GM23248 (cell line): ENCODE measurements at regions not wholly inside any gene's neighbourhood (a gene's known extent, or its start where the extent isn't known, plus 50 kb on each side); places are given as distances from the start of the nearest gene placed in this dataset.

Source experiments
- DNase-seq: peaks from one replicate; pipeline ENCODE4 v3.0.0-alpha.2; 2015
- H2AFZ ChIP-seq: fragments of 200-600 bp; sonication (generic); 2 replicates; pipeline ENCODE4 v1.6.1; 2016; ENCODE audit warnings: antibody characterized with exemption
- H3F3A ChIP-seq: fragments of 200-600 bp; sonication (generic); 2 replicates; pipeline ENCODE4 v1.6.1; 2016; ENCODE audit warnings: mild to moderate bottlenecking, antibody characterized with exemption, mixed run types; ENCODE audit not compliant: insufficient read depth
- H3K27ac ChIP-seq: fragments of 200-600 bp; sonication (generic); 2 replicates; pipeline ENCODE4 v1.5.1; 2016; ENCODE audit warnings: mild to moderate bottlenecking
- H3K27me3 ChIP-seq: fragments of 200-600 bp; sonication (generic); replicated peaks from 2 replicates; pipeline ENCODE4 v1.6.1; 2016; ENCODE audit warnings: mild to moderate bottlenecking; ENCODE audit not compliant: insufficient read depth
- H3K36me3 ChIP-seq: fragments of 200-600 bp; sonication (generic); 2 replicates; pipeline ENCODE4 v1.6.1; 2016; ENCODE audit warnings: low read depth, mild to moderate bottlenecking
- H3K4me1 ChIP-seq: fragments of 200-600 bp; sonication (generic); 2 replicates; pipeline ENCODE4 v1.6.1; 2016; ENCODE audit warnings: mild to moderate bottlenecking; ENCODE audit not compliant: insufficient read depth
- H3K4me2 ChIP-seq: fragments of 200-600 bp; sonication (generic); one replicate; pipeline ENCODE4 v1.6.1; 2016; ENCODE audit warnings: mild to moderate bottlenecking; ENCODE audit not compliant: unreplicated experiment
- H3K4me3 ChIP-seq: fragments of 200-600 bp; sonication (generic); 2 replicates; pipeline ENCODE4 v1.5.1; 2016; ENCODE audit warnings: mild to moderate bottlenecking
- H3K79me2 ChIP-seq: fragments of 200-600 bp; sonication (generic); 2 replicates; pipeline ENCODE4 v1.6.1; 2016; ENCODE audit warnings: mild to moderate bottlenecking; ENCODE audit not compliant: insufficient read depth
- H3K9ac ChIP-seq: fragments of 200-600 bp; sonication (generic); 2 replicates; pipeline ENCODE4 v1.6.1; 2016; ENCODE audit warnings: mild to moderate bottlenecking
- H3K9me2 ChIP-seq: fragments of 200-600 bp; sonication (generic); 2 replicates; pipeline ENCODE4 v1.6.1; 2016; ENCODE audit warnings: mixed run types, mild to moderate bottlenecking, moderate library complexity; ENCODE audit not compliant: insufficient read depth
- H3K9me3 ChIP-seq: fragments of 200-600 bp; sonication (generic); one replicate; pipeline ENCODE4 v1.6.1; 2017; ENCODE audit warnings: low read depth
- H4K20me1 ChIP-seq: fragments of 200-600 bp; sonication (generic); 2 replicates; pipeline ENCODE4 v1.6.0; 2016; ENCODE audit not compliant: insufficient read depth
- EZH2 ChIP-seq: fragments of 200-600 bp; sonication (generic); IDR thresholded peaks from 2 replicates; pipeline ENCODE4 v1.6.1; 2018; ENCODE audit warnings: antibody characterized with exemption, mild to moderate bottlenecking; ENCODE audit not compliant: insufficient read depth, poor library complexity, severe bottlenecking
- EZH2phosphoT487 ChIP-seq: fragments of 200-600 bp; sonication (generic); IDR thresholded peaks from 2 replicates; pipeline ENCODE4 v1.6.1; 2018; ENCODE audit warnings: antibody characterized with exemption, moderate library complexity, mild to moderate bottlenecking, low read depth; ENCODE audit not compliant: insufficient read depth
- WGBS, 2 experiments: methylation state at CpG; one replicate each; pipeline ENCODE4 v1.1.6; 2015 to 2017; ENCODE audit warnings: low lambda C conversion rate in 2 of 2, low coverage in 1 of 2; ENCODE audit errors: missing lambda C conversion rate in 2 of 2; 5-methylcytosine and 5-hydroxymethylcytosine counted together
- in situ Hi-C: fragments of 300-500 bp; cut with MboI; formaldehyde crosslinking; loops from 2 replicates; pipeline ENCODE4 v1.15.0; 2020

DNA sequence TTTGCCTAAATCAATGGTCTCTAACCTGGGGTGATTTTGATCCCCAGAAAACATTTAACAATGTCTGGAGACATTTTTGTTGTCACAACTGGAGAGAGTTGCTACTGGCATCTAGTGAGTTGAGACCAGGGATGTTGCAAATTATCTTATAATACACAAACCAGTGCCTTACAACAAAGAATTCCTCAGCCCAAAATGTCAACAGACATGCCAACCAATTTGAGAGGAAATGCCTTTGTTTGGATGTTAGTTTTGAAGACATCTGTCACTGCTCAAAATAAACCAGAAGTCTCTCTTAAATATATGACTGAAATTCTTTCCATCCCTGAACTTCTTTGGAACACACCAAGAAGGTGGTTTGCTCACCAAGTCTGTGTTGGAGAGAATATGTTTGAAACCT, 336.9 kb upstream of the ATP2B1 start:
- TF ChIP-seq EZH2phosphoT487, result no peak
- TF ChIP-seq EZH2, result no peak
- in situ Hi-C loops, result no loop called here
- Histone ChIP-seq H2AFZ (peak overlapping the region; percentile 24; the same call in 1 of the 2 replicates), H3K4me2 (no peak overlapping the region), H3K9me3 (no peaks in the 10 kb centered on the region), H3F3A (0 out of 2 replicates have a peak, but pooled peaks cover 8% of the 10 kb centered on the region), H3K4me1 (peaks cover 13% of the 10 kb centered on the region), H3K4me3 (no peak overlapping the region), H3K79me2 (no peaks in the 10 kb centered on the region), H3K9me2 (no peaks in the 10 kb centered on the region), H4K20me1 (no peaks in the 10 kb centered on the region), H3K27ac (no peak overlapping the region), H3K9ac (no peak overlapping the region), H3K27me3 (no peaks in the 10 kb centered on the region), H3K36me3 (no peaks in the 10 kb centered on the region)
- DNase-seq, result no peak

DNA sequence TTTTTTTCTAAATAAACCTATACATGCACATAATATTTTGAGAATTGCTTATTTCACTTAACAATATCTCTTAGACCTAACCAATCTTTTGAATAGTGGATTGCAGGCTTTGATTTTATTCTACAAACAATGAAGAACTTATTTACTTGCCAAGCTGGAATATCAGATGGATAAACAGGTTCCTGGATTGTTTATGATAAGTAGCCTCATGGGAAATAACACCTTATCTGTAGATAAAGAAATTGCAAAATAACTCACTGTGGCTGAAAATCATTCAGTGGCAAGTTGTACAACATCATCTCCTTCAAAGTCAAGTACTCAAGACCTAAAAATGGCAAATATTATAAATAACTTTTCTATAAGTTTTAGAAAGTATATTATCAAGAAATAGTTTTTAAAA, 335.4 kb upstream of the ATP2B1 start:
- Histone ChIP-seq H3K27me3 (no peaks in the 10 kb centered on the region), H3K9ac (no peak overlapping the region), H3K4me1 (peaks cover 13% of the 10 kb centered on the region), H3K79me2 (no peaks in the 10 kb centered on the region), H3K4me2 (no peak overlapping the region), H2AFZ (no peak overlapping the region), H3K9me2 (no peaks in the 10 kb centered on the region), H3K36me3 (no peaks in the 10 kb centered on the region), H3F3A (0 out of 2 replicates have a peak, but pooled peaks cover 8% of the 10 kb centered on the region), H3K9me3 (no peaks in the 10 kb centered on the region), H4K20me1 (no peaks in the 10 kb centered on the region), H3K4me3 (no peak overlapping the region), H3K27ac (no peak overlapping the region)
- no peak for TF ChIP-seq EZH2phosphoT487
- DNase-seq, result no peak
- in situ Hi-C loops, result no loop called here

DNA sequence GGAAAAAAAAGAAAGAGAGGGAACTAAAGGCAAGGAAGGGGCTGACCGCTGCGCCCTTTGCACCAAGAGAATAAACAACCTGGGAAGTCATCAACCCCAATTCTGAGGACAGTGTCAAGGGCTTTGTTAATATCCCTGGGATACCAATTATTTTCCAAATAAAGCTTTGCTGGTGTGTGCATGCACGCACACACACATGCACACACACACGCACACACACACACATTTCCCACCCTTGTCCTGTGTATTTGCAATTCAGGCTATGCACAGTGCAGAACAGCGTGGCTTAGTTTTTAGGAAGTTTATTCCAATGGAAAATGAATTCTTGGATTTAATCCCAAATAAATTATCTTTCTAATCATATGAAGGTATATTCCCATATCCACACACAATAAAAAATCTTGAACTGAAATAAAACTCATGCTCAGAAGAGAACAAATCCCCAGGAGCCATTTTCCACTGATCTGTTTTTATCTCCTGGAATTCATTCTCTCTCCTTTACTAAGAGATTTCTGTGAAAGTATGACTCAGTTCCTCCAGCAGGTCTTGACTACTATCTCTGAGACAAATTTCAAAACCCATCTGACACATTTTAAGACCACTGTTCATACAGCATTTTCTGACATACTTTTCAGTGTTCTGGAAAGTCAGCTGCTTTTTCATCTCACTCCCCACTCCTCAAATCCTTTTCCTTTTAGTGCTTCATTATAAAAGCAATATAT, 334.4 kb upstream of the ATP2B1 start:
- DNase-seq, result peak; percentile 81
- Histone ChIP-seq H3K9me3 (no peaks in the 10 kb centered on the region), H2AFZ (no peak overlapping the region), H3K79me2 (no peaks in the 10 kb centered on the region), H3K9me2 (no peaks in the 10 kb centered on the region), H3F3A (peaks cover 13% of the 10 kb centered on the region; the same call in 1 of the 2 replicates), H3K27ac (peak overlapping the region; percentile 15; the same call in 1 of the 2 replicates), H3K36me3 (no peaks in the 10 kb centered on the region), H3K4me1 (peaks cover 16% of the 10 kb centered on the region), H3K4me2 (no peak overlapping the region), H3K9ac (no peak overlapping the region), H3K27me3 (no peaks in the 10 kb centered on the region), H4K20me1 (no peaks in the 10 kb centered on the region), H3K4me3 (no peak overlapping the region)
- TF ChIP-seq EZH2phosphoT487 (no peak), EZH2 (no peak)
- in situ Hi-C loops, result no loop called here
- WGBS, 2 experiments, result 95 to 96% methylated on average over 5 of the region's 5 CpGs

DNA sequence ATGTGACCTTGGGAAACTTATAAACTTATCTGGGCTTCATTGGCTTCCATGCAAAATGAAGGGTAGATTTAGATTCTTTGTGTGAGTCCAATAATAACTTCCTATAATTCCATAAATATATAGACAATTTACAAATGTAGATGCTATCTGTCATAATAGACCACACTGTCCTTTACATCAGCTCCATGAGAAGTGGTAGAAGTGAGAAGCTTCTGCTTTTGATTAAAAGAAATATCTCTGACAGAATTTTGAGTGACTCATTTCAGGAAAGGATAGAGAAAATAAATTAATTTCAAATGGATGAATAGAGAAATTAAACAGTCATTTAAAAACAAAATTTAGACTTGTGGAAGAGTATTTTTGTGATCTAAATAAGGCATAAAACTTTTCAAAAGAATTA, 329.7 kb upstream of the ATP2B1 start:
- Histone ChIP-seq H3K9me3 (no peaks in the 10 kb centered on the region), H3K9ac (no peak overlapping the region), H3K4me3 (no peak overlapping the region), H3K9me2 (no peaks in the 10 kb centered on the region), H3K36me3 (no peaks in the 10 kb centered on the region), H3K4me1 (peaks cover 29% of the 10 kb centered on the region), H3K27me3 (no peaks in the 10 kb centered on the region), H4K20me1 (no peaks in the 10 kb centered on the region), H2AFZ (no peak overlapping the region), H3K79me2 (no peaks in the 10 kb centered on the region), H3K27ac (peak overlapping the region; percentile 13; the same call in 1 of the 2 replicates), H3K4me2 (peak overlapping the region; percentile 37), H3F3A (peaks cover 18% of the 10 kb centered on the region; the same call in 1 of the 2 replicates)
- in situ Hi-C loops, result no loop called here
- no peak for TF ChIP-seq EZH2phosphoT487
- no peak for TF ChIP-seq EZH2
- DNase-seq, result peak; percentile 33

GRCh38 chr12:90037740-90038139, 329.1 kb upstream of the ATP2B1 start:
- Histone ChIP-seq H3K9ac (no peak overlapping the region), H3K9me2 (no peaks in the 10 kb centered on the region), H3K9me3 (no peaks in the 10 kb centered on the region), H2AFZ (peak overlapping the region; percentile 2), H3K4me2 (peak overlapping the region; percentile 37), H3K27me3 (no peaks in the 10 kb centered on the region), H3K4me1 (peaks cover 24% of the 10 kb centered on the region), H3K27ac (peak overlapping the region; percentile 29), H3K36me3 (no peaks in the 10 kb centered on the region), H4K20me1 (no peaks in the 10 kb centered on the region), H3K4me3 (no peak overlapping the region), H3F3A (peaks cover 13% of the 10 kb centered on the region; the same call in 1 of the 2 replicates), H3K79me2 (no peaks in the 10 kb centered on the region)
- DNase-seq, result peak; percentile 70
- in situ Hi-C loops, result no loop called here
- WGBS, 2 experiments, result 0 to 3% methylated on average over 1 of the region's 1 CpG
- no peak for TF ChIP-seq EZH2
- TF ChIP-seq EZH2phosphoT487, result no peak
